ENCODE measurements at regions not wholly inside any gene's neighbourhood (a gene's known extent, or its start where the extent isn't known, plus 50 kb on each side); places are given as distances from the start of the nearest gene placed in this dataset.

GRCh38 chr3:6315906-6316305, 545.0 kb upstream of the GRM7 start:
- no peak overlapping the region for H2AFZ ChIP-seq (ENCODE audit: insufficient read depth, low read depth, low read length, poor library complexity, severe bottlenecking)
- Mint-ChIP-seq H3K36me3 (no peaks in the 10 kb centered on the region), H3K27me3 (ENCODE audit: low read depth in 3 of 3) (no peaks in the 10 kb centered on the region), H3K9me3 (peaks cover 0 to 9% (median 4%) of the 10 kb centered on the region in 7 donors), H3K4me3 (no peak overlapping the region), H3K4me1 (no peaks in the 10 kb centered on the region), H3K27ac (no peak overlapping the region)
- no peaks in the 10 kb centered on the region for H3K36me3 ChIP-seq (replicated peaks in 1 of 2; ENCODE audit: control insufficient read depth in 1 of 2, insufficient read depth in 2 of 2, low read length in 2 of 2)
- no peaks in the 10 kb centered on the region for H3K79me2 ChIP-seq (ENCODE audit: insufficient read depth, low read length)
- no peak overlapping the region for H3K9ac ChIP-seq (ENCODE audit: insufficient read depth, low read length, poor library complexity, severe bottlenecking)
- H3K9me3 ChIP-seq (replicated peaks in 1 of 2; ENCODE audit: control insufficient read depth in 1 of 2, insufficient read depth in 1 of 2, low read length in 2 of 2): no peaks in the 10 kb centered on the region
- WGBS (ENCODE audit: insufficient coverage): no CpG with 5 or more reads among the region's 4 CpGs
- no peaks in the 10 kb centered on the region for H3K27me3 ChIP-seq (ENCODE audit: control insufficient read depth in 2 of 2, insufficient read depth in 2 of 2, low read length in 2 of 2)
- no peaks in the 10 kb centered on the region for H3K4me1 ChIP-seq (ENCODE audit: control insufficient read depth in 1 of 2, insufficient read depth in 2 of 2, low read length in 2 of 2)
- H3K4me2 ChIP-seq (replicated peaks; ENCODE audit: extremely low read depth, low read length, poor library complexity, severe bottlenecking): no peak overlapping the region
- TF ChIP-seq CTCF (IDR thresholded peaks at IDR 0.05): no peak
- no peak overlapping the region for H3K27ac ChIP-seq (ENCODE audit: low read depth in 1 of 2, low read length in 2 of 2)
- no peak for DNase-seq
- intact Hi-C loops (cut with micrococcal nuclease): no loop called here
- no peaks in the 10 kb centered on the region for H4K20me1 ChIP-seq (ENCODE audit: insufficient read depth, low read length)
- no peak overlapping the region for H3K4me3 ChIP-seq (replicated peaks in 1 of 3; ENCODE audit: low read depth in 2 of 3, low read length in 3 of 3)

DNA sequence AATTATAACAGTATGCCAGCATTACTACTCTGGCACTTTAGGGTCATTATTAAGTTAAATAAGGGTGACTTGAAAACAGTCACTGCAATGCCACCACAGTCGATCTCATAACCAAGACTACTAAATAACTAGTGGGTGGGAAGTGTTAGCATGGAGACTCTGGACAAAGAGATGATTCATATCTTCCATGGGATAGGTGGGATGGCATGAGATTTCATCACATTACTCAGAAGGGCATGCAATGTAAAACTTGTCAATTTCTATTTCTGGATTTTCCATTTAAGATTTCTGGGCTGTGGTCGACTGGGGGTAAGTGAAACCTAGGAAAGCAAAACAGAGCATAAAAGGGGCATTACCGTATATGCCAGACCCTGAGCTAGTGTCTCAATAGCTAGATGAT, 538.9 kb upstream of the GRM7 start:
- H3K4me3 ChIP-seq (replicated peaks in 1 of 3; ENCODE audit: low read depth in 2 of 3, low read length in 3 of 3): no peak overlapping the region
- H3K4me1 Mint-ChIP-seq: no peaks in the 10 kb centered on the region
- no peak overlapping the region for H3K27ac ChIP-seq (ENCODE audit: low read depth in 1 of 2, low read length in 2 of 2)
- peaks cover 0 to 5% (median 3%) of the 10 kb centered on the region in 7 donors for H3K9me3 Mint-ChIP-seq
- no peak overlapping the region for H3K4me3 Mint-ChIP-seq
- H3K4me2 ChIP-seq (replicated peaks; ENCODE audit: extremely low read depth, low read length, poor library complexity, severe bottlenecking): no peak overlapping the region
- no peak overlapping the region for H2AFZ ChIP-seq (ENCODE audit: insufficient read depth, low read depth, low read length, poor library complexity, severe bottlenecking)
- H3K79me2 ChIP-seq (ENCODE audit: insufficient read depth, low read length): no peaks in the 10 kb centered on the region
- DNase-seq: no peak
- no peaks in the 10 kb centered on the region for H3K4me1 ChIP-seq (ENCODE audit: control insufficient read depth in 1 of 2, insufficient read depth in 2 of 2, low read length in 2 of 2)
- no peaks in the 10 kb centered on the region for H3K36me3 ChIP-seq (replicated peaks in 1 of 2; ENCODE audit: control insufficient read depth in 1 of 2, insufficient read depth in 2 of 2, low read length in 2 of 2)
- no peak for TF ChIP-seq CTCF (IDR thresholded peaks at IDR 0.05)
- H4K20me1 ChIP-seq (ENCODE audit: insufficient read depth, low read length): no peaks in the 10 kb centered on the region
- H3K27ac Mint-ChIP-seq: no peak overlapping the region
- H3K36me3 Mint-ChIP-seq: no peaks in the 10 kb centered on the region
- intact Hi-C loops (cut with micrococcal nuclease): no loop called here
- no peaks in the 10 kb centered on the region for H3K27me3 ChIP-seq (ENCODE audit: control insufficient read depth in 2 of 2, insufficient read depth in 2 of 2, low read length in 2 of 2)
- H3K27me3 Mint-ChIP-seq (ENCODE audit: low read depth in 3 of 3): peaks cover 0 to 2% (median 0%) of the 10 kb centered on the region in 3 donors
- no peak overlapping the region for H3K9ac ChIP-seq (ENCODE audit: insufficient read depth, low read length, poor library complexity, severe bottlenecking)
- 88% methylated on average over 2 of the region's 3 CpGs for WGBS (ENCODE audit: insufficient coverage)
- H3K9me3 ChIP-seq (replicated peaks in 1 of 2; ENCODE audit: control insufficient read depth in 1 of 2, insufficient read depth in 1 of 2, low read length in 2 of 2): no peaks in the 10 kb centered on the region
